HG02623 (cell line): ENCODE measurements at regions not wholly inside any gene's neighbourhood (a gene's known extent, or its start where the extent isn't known, plus 50 kb on each side); places are given as distances from the start of the nearest gene placed in this dataset.
"Not testable (repeated sequence)": the region's sequence is repeated elsewhere in the genome, so short reads cannot be mapped to it uniquely, and the experiment has no call there.

ENCODE experiments used
- ATAC-seq: cut with Tn5 transposase; IDR thresholded peaks from one replicate; pipeline ENCODE4 v1.9.1; 2021; ENCODE audit warnings: moderate library complexity; ENCODE audit not compliant: unreplicated experiment

DNA sequence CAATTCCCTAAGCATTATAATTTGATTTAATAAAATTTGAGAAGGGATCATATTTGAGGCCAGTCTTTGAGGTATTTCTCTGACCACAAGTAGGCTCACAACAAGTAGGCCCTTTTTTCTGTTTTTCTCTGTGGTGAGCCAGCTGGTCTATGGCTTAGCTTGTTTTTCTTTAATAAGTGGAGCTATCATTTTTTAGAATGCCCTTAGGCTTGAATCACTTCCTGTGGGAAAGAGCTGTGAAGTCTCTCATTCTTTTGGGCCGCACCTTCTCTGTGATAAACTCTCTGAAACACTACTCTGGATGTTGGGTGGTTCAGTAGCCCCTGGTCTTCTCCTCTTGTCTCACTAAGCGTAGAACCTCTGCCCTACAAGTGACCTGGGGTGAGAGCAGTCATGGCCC lies 235.9 kb downstream of the SUCLG1 start:
- ATAC-seq: no peak

DNA sequence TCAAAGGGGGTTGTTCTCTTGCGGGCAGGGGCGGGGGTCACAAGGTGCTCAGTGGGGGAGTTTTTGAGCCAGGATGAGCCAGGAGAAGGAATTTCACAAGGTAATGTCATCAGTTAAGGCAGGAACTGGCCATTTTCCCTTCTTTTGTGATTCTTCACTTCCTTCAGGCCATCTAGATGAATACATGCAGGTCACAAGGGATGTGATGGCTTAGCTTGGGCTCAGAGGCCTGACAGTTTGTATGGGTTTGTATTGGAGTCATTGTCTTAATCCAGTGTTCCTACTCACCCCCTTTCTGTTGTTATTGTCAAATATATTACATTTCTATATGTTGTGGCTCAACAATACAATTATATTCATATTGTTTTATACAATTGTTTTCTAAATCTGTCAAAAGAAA lies 238.0 kb downstream of the SUCLG1 start:
- not testable (repeated sequence) for ATAC-seq

- ATAC-seq: no peak
Measured at GRCh38 chr2:84217456-84217855, 241.6 kb downstream of the SUCLG1 start.

DNA sequence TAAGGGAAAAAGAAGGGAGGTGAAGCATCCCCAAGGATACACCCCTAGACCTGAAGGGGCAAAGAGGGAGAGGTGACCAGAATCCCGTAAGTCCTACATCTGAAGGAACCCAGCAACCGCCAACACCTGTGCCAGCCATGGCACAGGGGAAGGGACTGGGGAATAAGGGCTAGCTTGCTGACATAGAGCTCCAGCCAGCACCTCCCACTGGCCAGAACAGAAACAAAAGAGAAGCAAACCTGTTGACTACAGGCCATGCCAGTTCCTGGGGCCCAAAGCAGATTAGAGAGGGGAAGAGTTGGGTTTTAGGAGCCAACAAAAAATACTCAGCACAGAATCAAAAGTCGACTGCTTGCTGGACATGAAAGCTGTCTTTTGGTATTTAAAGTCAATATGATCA lies 244.6 kb downstream of the SUCLG1 start:
- no peak for ATAC-seq

DNA sequence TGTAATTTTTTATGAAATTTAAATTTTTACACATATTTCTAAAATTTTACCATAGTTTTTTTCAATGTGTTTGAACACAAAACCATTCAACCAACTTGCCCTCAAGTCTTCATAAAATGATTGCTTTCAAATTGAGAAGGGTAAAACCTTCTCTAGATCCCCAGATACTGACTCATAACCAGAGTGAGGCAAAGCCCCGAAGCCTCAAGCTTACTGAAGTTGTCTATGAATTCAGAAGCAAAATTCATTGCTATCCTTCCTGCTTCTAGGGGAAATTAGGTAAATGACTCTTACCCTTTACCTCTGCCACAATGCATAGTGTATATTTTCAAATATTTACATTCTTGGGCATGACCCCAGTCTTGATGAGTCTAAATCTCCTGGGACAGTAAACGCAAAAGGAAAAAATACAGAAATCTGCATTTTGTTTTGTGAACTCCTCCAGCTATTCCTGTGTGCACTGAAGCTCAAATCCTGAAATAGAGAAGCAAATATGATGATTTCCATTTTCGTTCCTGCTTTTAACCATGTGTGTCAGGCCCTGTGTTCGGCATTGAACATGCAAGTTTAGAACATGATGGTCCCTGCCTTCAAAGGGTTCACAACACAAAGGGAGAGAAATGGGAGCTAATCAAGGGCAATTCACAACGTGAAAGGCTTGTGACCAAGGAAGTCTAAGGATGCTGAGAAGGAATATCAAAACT lies 246.3 kb downstream of the SUCLG1 start:
- peak; percentile 86 for ATAC-seq

- ATAC-seq: no peak
Measured at GRCh38 chr2:84209941-84210340, 249.1 kb downstream of the SUCLG1 start.

DNA sequence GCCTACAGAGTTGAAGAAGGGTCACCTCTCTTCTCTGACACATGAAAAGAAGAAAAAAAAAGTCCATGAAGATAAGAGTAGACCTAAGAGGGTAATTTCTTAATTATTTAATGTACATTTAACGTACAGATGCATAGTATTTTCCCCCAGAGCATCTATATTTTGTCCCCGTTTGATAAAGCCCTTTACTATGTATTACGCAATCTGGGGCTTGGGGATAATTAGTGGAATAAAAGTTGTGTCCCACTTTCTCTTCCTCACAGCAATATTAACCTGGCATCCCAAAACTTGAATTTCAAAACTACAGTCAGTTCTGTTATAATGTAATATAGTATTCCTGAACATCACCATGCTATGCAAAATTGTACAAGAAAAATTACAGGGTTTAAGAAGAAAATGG lies 254.1 kb downstream of the SUCLG1 start:
- ATAC-seq: no peak

- no peak for ATAC-seq
Measured at GRCh38 chr2:84202166-84202565, 256.9 kb downstream of the SUCLG1 start.

- no peak for ATAC-seq
Measured at GRCh38 chr2:84201158-84201557, 257.9 kb downstream of the SUCLG1 start.

DNA sequence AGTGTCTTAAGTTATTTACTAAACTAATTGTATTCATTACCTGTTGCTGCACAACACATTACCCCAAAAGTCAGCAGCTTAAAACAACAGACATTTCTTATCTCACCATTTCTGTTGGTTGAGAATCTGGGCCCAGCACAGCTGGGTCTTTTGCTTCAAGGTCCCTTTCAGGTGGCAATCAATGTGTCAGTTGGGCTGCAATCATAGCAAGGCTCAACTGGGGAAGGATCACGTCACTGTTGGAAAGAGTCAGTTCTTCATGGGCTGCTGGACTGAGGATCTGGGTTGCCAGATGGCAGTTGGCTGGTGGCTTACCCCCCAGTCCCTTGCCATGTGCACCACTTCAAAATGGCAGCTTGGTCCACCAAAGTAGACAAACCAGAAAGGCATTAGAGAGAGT lies 261.2 kb downstream of the SUCLG1 start:
- ATAC-seq: no peak

DNA sequence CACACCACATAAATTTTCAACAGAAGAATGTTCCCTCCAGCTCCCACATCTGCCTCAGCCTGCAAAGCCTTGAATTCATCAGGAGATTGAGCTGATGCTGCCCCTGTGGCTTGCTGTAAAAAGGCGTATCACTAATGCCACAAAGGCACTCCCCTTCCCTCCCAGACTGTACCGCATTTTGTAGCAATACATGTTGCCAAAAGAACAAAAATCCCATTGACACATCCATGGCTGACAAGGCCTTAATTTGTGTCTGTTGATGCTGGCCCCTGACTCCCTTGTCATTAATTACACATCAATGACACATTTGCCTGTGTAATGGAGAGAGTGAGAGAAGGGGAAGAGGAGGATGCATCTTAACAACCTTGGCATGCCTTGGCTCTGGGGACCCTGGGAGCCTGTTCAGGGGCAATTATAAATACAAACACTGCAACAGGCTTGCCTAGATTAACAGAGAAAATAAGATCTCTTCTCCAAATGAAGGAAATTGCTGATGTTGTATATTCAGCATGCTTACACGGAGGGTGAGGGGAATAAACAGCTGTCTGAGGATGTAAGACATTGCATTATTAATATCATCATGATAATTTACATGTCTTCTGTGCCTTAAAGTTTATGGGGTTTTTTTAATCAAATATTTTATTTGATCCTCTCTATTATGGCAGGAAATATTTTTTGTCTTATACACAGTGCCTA lies 264.0 kb downstream of the SUCLG1 start:
- ATAC-seq: no peak

- no peak for ATAC-seq
Measured at GRCh38 chr2:84194181-84194580, 264.9 kb downstream of the SUCLG1 start.

GRCh38 chr2:84187258-84187657 lies 271.8 kb downstream of the SUCLG1 start:
- no peak for ATAC-seq

DNA sequence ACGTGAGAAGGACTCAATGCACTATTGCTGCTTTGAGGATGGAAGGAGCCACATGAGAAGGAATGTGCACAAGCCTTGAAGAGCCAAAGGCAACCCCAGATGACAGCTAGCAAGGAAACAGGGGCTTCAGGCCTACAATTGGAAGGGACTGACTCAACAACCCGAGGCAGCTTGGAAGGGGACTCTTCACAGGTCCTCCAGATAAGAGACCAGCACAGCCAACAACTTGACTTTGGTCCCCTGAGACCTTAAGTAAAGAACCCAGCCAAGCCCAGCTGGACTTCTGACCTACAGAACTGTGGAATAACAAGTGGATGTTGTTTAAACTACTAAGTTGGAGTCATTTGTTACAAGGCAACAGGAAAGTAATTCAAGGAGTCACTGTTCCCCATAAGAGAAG lies 277.2 kb downstream of the SUCLG1 start:
- ATAC-seq: no peak

- no peak for ATAC-seq
Measured at GRCh38 chr2:84177733-84178132, 281.3 kb downstream of the SUCLG1 start.

GRCh38 chr2:84175970-84176369 lies 283.1 kb downstream of the SUCLG1 start:
- ATAC-seq: no peak

DNA sequence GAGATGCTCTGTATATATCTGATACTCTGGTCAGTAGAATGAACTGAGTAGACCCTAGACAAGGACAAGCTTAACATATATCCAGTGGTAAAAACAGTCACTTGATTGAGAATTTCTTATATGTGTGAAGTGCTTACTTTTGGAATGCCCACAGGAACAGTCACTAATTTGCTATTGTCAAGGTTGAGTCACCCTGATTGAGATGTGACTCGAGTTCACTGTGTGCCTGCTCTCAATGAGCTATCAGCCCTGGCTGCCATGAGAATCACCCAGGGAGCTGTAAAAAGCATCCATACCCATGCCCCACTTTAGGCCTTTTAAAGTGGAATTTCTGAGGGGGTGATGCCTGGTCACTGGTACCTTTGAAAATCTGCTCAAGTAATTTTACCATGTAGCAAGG lies 283.7 kb downstream of the SUCLG1 start:
- ATAC-seq: no peak

DNA sequence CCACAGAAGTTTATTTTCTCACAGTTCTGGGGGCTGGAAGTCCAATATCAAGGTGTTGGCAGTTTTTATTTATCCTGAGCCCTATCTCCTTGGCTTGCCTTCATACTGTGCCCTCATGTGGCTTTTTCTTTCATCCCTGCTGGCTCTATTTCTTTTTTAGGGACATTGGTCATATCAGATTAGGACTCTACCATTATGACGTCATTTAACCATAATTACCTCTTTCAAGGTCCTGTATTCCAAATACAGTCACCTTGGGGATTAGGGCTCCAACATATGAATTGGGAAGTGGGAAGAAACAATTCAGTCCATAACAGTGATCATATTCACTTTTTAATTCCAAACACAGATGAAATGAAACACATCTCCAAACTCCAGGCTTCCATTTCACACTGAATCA lies 286.0 kb downstream of the SUCLG1 start:
- no peak for ATAC-seq

DNA sequence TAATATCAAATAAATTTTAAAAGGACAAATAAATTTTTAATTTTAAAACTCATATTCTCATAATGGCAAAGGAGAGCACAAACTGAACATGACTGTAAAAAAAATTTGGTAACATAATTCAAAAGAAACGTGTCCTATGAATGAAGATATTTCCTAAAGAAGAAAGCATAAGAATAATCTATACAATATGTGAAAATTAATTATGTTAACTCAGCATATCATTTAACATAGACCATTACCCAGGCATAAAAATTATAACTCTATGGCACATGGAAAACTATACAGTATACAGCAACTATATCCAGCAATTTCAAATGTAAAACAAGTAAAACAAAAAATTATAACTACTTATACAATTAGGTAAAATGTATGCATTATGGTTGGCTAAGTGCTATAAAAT lies 288.1 kb downstream of the SUCLG1 start:
- no peak for ATAC-seq

DNA sequence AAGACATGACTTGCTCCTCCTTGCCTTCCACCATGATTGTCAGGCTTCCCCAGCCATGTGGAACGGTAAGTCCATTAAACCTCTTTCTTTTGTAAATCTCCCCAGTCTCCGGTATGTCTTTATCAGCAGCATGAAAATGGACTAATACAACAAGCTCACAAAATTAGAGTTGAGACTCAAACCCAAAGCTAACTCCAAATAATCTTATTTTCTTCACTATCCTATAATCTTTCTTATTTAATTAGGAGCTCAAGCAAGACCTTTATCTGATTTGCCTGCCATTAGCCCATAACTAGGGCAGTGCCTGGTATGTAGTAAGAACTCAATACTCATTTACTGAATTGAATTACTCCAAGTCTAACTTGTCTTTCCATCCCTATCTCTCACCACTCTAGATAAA lies 289.2 kb downstream of the SUCLG1 start:
- ATAC-seq: no peak

- ATAC-seq: not testable (repeated sequence)
Measured at GRCh38 chr2:84168552-84168951, 290.5 kb downstream of the SUCLG1 start.

GRCh38 chr2:84165256-84165655 lies 293.8 kb downstream of the SUCLG1 start:
- ATAC-seq: no peak

- no peak for ATAC-seq
Measured at GRCh38 chr2:84160453-84160852, 298.6 kb downstream of the SUCLG1 start.
